RWPE1 (cell line): ENCODE measurements at regions not wholly inside any gene's neighbourhood (a gene's known extent, or its start where the extent isn't known, plus 50 kb on each side); places are given as distances from the start of the nearest gene placed in this dataset.

ENCODE experiments used
- CTCF ChIA-PET: fragments of 350-600 bp; sonication (Branson Sonifier 250); formaldehyde crosslinking; extraction: SDS; loops from one replicate; lab custom pipeline; 2021; lab: Yijun Ruan, JAX
- POLR2A ChIA-PET: fragments of 400-600 bp; formaldehyde crosslinking; extraction: SDS; loops from one replicate; lab custom pipeline; 2020; ENCODE audit warnings: antibody characterized with exemption; ENCODE audit not compliant: low non-redundant PET; lab: Yijun Ruan, JAX
- DNase-seq: peaks from one replicate; pipeline ENCODE4 v3.0.0; 2012; ENCODE audit warnings: low spot score
- H3K27ac ChIP-seq: fragments of 450-650 bp; 2 replicates; pipeline ENCODE4 v1.5.1; 2017
- CTCF ChIP-seq: fragments of 450-650 bp; conservative IDR thresholded peaks from 2 replicates; pipeline ENCODE4 v1.5.1; 2017; ENCODE audit warnings: low read depth, mild to moderate bottlenecking

- H3K27ac ChIP-seq, result no peak overlapping the region
Observed at GRCh38 chr1:186620566-186621350, 59.5 kb downstream of the PTGS2 start.

GRCh38 chr1:186618401-186619170, 61.6 kb downstream of the PTGS2 start:
- TF ChIP-seq CTCF, result no peak
- CTCF ChIA-PET, result interaction anchor here (0.6 kb wide), 1 partner anchor 40 kb away, joined by 3 read pairs; no protein-coding TSS in a partner anchor
- no peak overlapping the region for H3K27ac ChIP-seq
- no peak for DNase-seq
- POLR2A ChIA-PET, result no interaction called here

More at GRCh38 chr1:186620566-186621350, 59.5 kb downstream of the PTGS2 start:
- no peak for TF ChIP-seq CTCF
- no peak for DNase-seq
- POLR2A ChIA-PET, result no interaction called here
- CTCF ChIA-PET, result no interaction called here

GRCh38 chr1:186617926-186618325, 62.3 kb downstream of the PTGS2 start:
- ChIA-PET CTCF (interaction anchor here (0.6 kb wide), 1 partner anchor 40 kb away, joined by 3 read pairs; no protein-coding TSS in a partner anchor), POLR2A (no interaction called here)
- TF ChIP-seq CTCF, result no peak
- no peak overlapping the region for H3K27ac ChIP-seq
- no peak for DNase-seq

DNA sequence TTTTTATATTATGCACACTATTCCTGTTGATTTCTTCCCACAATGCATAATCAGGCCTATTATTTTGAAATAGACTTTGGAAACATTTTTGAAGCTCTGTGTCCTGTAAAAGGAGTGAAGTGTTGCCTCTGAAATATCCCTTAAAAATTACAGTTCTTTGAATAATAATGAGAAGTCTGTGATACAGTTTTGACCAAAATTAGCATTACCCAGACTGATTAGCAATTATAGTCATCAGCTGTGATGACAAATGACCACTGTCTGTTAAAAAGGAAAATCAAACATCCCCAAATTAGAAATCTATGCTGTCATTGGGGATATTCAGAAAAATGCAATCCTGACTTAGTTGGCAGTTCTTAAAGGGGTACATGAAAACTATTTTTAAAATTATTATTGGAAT, 63.7 kb downstream of the PTGS2 start:
- TF ChIP-seq CTCF, result no peak
- ChIA-PET POLR2A (no interaction called here), CTCF (interaction anchor here (1.4 kb wide), 1 partner anchor 11 kb away, joined by 3 read pairs; no protein-coding TSS in a partner anchor)
- H3K27ac ChIP-seq, result no peak overlapping the region
- no peak for DNase-seq

DNA sequence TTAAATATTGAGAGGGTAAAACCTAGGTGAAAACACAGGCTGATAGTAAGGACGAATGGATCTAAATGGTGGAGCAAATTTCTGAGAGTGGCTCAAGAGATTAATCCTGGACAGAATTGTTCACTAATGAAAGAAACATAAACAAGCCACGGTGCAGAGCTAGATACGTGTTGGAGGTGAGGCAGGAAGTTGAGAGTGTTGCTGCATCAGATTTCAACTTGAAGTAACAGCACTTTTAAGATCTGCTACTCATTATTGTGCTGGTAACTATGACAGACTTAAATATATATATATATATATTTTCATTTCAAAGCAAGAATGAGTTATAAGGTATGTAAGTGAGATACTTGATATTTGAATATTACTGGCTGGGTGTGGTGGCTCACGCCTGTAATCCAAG, 64.9 kb downstream of the PTGS2 start:
- no peak for TF ChIP-seq CTCF
- ChIA-PET CTCF (interaction anchor here (0.7 kb wide), 1 partner anchor 1091 kb away, joined by 5 read pairs; no protein-coding TSS in a partner anchor), POLR2A (no interaction called here)
- DNase-seq, result no peak
- no peak overlapping the region for H3K27ac ChIP-seq

DNA sequence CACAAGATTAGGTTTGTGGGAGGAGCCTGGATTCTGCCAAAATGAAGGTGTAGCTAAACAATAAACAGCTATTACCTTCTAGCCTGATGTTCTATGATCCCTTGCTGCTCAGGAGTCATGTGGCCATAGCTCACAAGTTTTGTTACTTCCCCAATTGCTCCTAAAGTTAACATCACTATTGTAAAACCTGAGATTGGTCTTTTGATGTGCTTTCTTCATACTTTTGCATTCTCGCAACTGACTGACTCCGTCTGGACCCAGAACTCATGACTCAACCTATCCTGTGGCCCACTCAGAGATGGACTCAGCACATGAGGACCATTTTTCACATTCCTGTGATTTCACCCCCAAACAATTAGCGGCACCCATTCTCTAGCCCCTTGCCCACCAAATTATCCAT, 69.1 kb downstream of the PTGS2 start:
- TF ChIP-seq CTCF, result no peak
- ChIA-PET CTCF (interaction anchor here (0.8 to 1.1 kb wide), 2 partner anchors 69 to 72 kb away, joined by 3 to 10 read pairs; partner anchors contain the start of gene PTGS2), POLR2A (no interaction called here)
- no peak overlapping the region for H3K27ac ChIP-seq
- no peak for DNase-seq
